Loucy (cell line): ENCODE measurements at regions not wholly inside any gene's neighbourhood (a gene's known extent, or its start where the extent isn't known, plus 50 kb on each side); places are given as distances from the start of the nearest gene placed in this dataset.
"Not testable (repeated sequence)": the region's sequence is repeated elsewhere in the genome, so short reads cannot be mapped to it uniquely, and the experiment has no call there.

Experiments used
- H2AFZ ChIP-seq: fragments of 200-600 bp; sonication (generic); 2 replicates; pipeline ENCODE4 v1.6.0; 2016; ENCODE audit warnings: antibody characterized with exemption, mild to moderate bottlenecking, low read length, moderate library complexity
- H3F3A ChIP-seq: fragments of 200-600 bp; 2 replicates; pipeline ENCODE4 v1.6.0; 2016; ENCODE audit warnings: antibody characterized with exemption, low read depth, mild to moderate bottlenecking
- H3K27me3 ChIP-seq: fragments of 200-600 bp; sonication (generic); 2 replicates; pipeline ENCODE4 v1.6.1; 2014; ENCODE audit warnings: low read length, mild to moderate bottlenecking; ENCODE audit not compliant: insufficient read depth, poor library complexity, severe bottlenecking
- H3K36me3 ChIP-seq: fragments of 200-600 bp; sonication (generic); 2 replicates; pipeline ENCODE4 v1.6.1; 2016; ENCODE audit warnings: low read length; ENCODE audit not compliant: insufficient read depth
- H3K4me1 ChIP-seq: fragments of 200-600 bp; sonication (generic); 2 replicates; pipeline ENCODE4 v1.5.1; 2014; ENCODE audit warnings: low read length, mild to moderate bottlenecking; ENCODE audit not compliant: insufficient read depth, poor library complexity, severe bottlenecking
- H3K4me2 ChIP-seq: fragments of 200-600 bp; sonication (generic); 2 replicates; pipeline ENCODE4 v1.6.0; 2014; ENCODE audit warnings: antibody characterized with exemption, low read length, low read depth, mild to moderate bottlenecking; ENCODE audit not compliant: poor library complexity, severe bottlenecking
- H3K4me3 ChIP-seq: fragments of 200-600 bp; sonication (generic); 2 replicates; pipeline ENCODE4 v1.5.1; 2014; ENCODE audit warnings: low read length, mild to moderate bottlenecking, mixed read lengths; ENCODE audit not compliant: poor library complexity, severe bottlenecking
- H3K79me2 ChIP-seq: fragments of 200-600 bp; sonication (generic); 2 replicates; pipeline ENCODE4 v1.6.1; 2014; ENCODE audit warnings: low read length; ENCODE audit not compliant: insufficient read depth
- H3K9ac ChIP-seq: fragments of 200-600 bp; sonication (generic); 2 replicates; pipeline ENCODE4 v1.6.0; 2014; ENCODE audit warnings: mild to moderate bottlenecking, low read depth, low read length, moderate library complexity; ENCODE audit not compliant: poor library complexity, severe bottlenecking
- H3K9me2 ChIP-seq: fragments of 200-600 bp; sonication (generic); replicated peaks from 2 replicates; pipeline ENCODE4 v1.6.1; 2016; ENCODE audit warnings: low read depth, low read length, mixed read lengths
- H3K9me3 ChIP-seq: fragments of 200-600 bp; sonication (generic); 2 replicates; pipeline ENCODE4 v1.6.1; 2014; ENCODE audit warnings: mild to moderate bottlenecking, antibody characterized with exemption, low read length, low read depth; ENCODE audit not compliant: insufficient read depth
- H4K20me1 ChIP-seq: fragments of 200-600 bp; sonication (generic); 2 replicates; pipeline ENCODE4 v1.6.0; 2014; ENCODE audit warnings: antibody characterized with exemption, low read length, mild to moderate bottlenecking; ENCODE audit not compliant: insufficient read depth, poor library complexity, severe bottlenecking
- EZH2phosphoT487 ChIP-seq: fragments of 200-600 bp; IDR thresholded peaks from 2 replicates; pipeline ENCODE4 v1.6.1; 2018; ENCODE audit warnings: antibody characterized with exemption, mild to moderate bottlenecking, moderate library complexity, borderline replicate concordance
- TF ChIP-seq, protein P1 (sequence below): fragments of 200-600 bp; sonication (generic); conservative IDR thresholded peaks from 2 replicates; pipeline ENCODE4 v1.5.1; 2014; ENCODE audit warnings: mild to moderate bottlenecking, antibody characterized with exemption, low read length

GRCh38 chr9:40907657-40908624, 220.5 kb downstream of the FOXD4L6 start:
- Histone ChIP-seq H3F3A (no peaks in the 10 kb centered on the region), H3K4me1 (no peaks in the 10 kb centered on the region), H3K79me2 (no peaks in the 10 kb centered on the region), H3K36me3 (no peaks in the 10 kb centered on the region), H3K9me2 (no peaks in the 10 kb centered on the region), H3K9me3 (peaks cover 18% of the 10 kb centered on the region; the same call in 1 of the 2 replicates), H3K4me3 (no peak overlapping the region), H3K9ac (no peak overlapping the region), H4K20me1 (no peaks in the 10 kb centered on the region), H2AFZ (no peak overlapping the region), H3K27me3 (no peaks in the 10 kb centered on the region), H3K4me2 (no peak overlapping the region)
- TF ChIP-seq, protein P1, sequence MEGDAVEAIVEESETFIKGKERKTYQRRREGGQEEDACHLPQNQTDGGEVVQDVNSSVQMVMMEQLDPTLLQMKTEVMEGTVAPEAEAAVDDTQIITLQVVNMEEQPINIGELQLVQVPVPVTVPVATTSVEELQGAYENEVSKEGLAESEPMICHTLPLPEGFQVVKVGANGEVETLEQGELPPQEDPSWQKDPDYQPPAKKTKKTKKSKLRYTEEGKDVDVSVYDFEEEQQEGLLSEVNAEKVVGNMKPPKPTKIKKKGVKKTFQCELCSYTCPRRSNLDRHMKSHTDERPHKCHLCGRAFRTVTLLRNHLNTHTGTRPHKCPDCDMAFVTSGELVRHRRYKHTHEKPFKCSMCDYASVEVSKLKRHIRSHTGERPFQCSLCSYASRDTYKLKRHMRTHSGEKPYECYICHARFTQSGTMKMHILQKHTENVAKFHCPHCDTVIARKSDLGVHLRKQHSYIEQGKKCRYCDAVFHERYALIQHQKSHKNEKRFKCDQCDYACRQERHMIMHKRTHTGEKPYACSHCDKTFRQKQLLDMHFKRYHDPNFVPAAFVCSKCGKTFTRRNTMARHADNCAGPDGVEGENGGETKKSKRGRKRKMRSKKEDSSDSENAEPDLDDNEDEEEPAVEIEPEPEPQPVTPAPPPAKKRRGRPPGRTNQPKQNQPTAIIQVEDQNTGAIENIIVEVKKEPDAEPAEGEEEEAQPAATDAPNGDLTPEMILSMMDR: no peak
- no peak for TF ChIP-seq EZH2phosphoT487

GRCh38 chr9:40906879-40907278, 221.6 kb downstream of the FOXD4L6 start:
- H3K36me3 ChIP-seq, H3K9me2 ChIP-seq, H3K4me3 ChIP-seq, H3K9ac ChIP-seq, H3K27me3 ChIP-seq, H4K20me1 ChIP-seq, H3K4me1 ChIP-seq, H3K79me2 ChIP-seq, H2AFZ ChIP-seq, H3F3A ChIP-seq, H3K4me2 ChIP-seq: not testable (repeated sequence)
- H3K9me3 ChIP-seq: peaks cover 12% of the 10 kb centered on the region; the same call in 1 of the 2 replicates

GRCh38 chr9:40892315-40892714, 236.2 kb downstream of the FOXD4L6 start:
- not testable (repeated sequence) for H3K4me2 ChIP-seq, H3K9me3 ChIP-seq, H4K20me1 ChIP-seq, H2AFZ ChIP-seq, H3K4me1 ChIP-seq, H3K36me3 ChIP-seq, H3K79me2 ChIP-seq, H3F3A ChIP-seq, H3K4me3 ChIP-seq, H3K9ac ChIP-seq, H3K9me2 ChIP-seq, H3K27me3 ChIP-seq

- H3F3A ChIP-seq, H2AFZ ChIP-seq, H3K36me3 ChIP-seq, H3K9ac ChIP-seq, H3K9me3 ChIP-seq, H3K79me2 ChIP-seq, H4K20me1 ChIP-seq, H3K4me2 ChIP-seq, H3K4me1 ChIP-seq, H3K9me2 ChIP-seq, H3K27me3 ChIP-seq, H3K4me3 ChIP-seq: not testable (repeated sequence)
Observed at GRCh38 chr9:40885858-40886257, 242.6 kb downstream of the FOXD4L6 start.

DNA sequence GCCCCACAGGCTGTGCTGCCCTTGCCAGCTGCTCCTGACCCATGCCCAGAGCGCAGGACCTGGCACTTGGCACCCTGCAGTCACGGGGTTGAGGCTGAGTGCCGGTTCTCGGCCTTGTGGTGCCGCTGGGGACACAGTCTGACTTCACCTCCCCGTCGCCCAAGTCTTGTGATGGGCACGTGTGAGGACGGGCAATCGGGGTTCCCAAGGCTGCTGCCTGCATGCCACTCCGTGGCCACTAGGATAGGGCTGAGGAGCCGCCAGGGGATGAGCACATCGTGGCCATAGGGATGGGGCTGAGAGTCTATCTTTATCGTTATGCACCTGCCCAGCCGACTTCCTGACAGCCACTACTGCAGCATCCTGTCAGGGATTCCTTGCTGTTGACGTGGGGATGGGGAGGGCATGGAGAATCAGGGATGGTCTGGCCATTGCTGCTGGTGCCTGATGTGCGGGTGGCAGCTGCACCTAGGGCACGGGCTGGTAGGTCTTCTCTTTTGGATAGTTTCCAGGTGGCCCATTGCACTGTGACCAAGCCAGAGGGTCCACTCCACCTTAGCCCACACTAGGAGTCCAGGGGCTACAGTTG, 243.5 kb downstream of the FOXD4L6 start:
- not testable (repeated sequence) for H3K4me2 ChIP-seq, H3K9me3 ChIP-seq, H3K27me3 ChIP-seq, H3K4me3 ChIP-seq, H2AFZ ChIP-seq, H3K4me1 ChIP-seq, H3K79me2 ChIP-seq, H4K20me1 ChIP-seq, H3K36me3 ChIP-seq, H3K9ac ChIP-seq, H3K9me2 ChIP-seq, H3F3A ChIP-seq
